Hepatocyte (in vitro differentiated cells): ENCODE measurements at regions not wholly inside any gene's neighbourhood (a gene's known extent, or its start where the extent isn't known, plus 50 kb on each side); places are given as distances from the start of the nearest gene placed in this dataset.

Experiments used
- DNase-seq: peaks from one replicate; pipeline ENCODE4 v3.0.0-alpha.2; 2016; ENCODE audit warnings: low spot score
- H2AFZ ChIP-seq: fragments of 200-600 bp; sonication (generic); 2 replicates; pipeline ENCODE4 v1.6.0; 2016; ENCODE audit warnings: antibody characterized with exemption, mild to moderate bottlenecking
- H3K27ac ChIP-seq: fragments of 200-600 bp; sonication (generic); 2 replicates; pipeline ENCODE4 v1.5.1; 2016; ENCODE audit warnings: mild to moderate bottlenecking
- H3K27me3 ChIP-seq: fragments of 200-600 bp; sonication (generic); 2 replicates; pipeline ENCODE4 v1.6.1; 2016
- H3K36me3 ChIP-seq: fragments of 200-600 bp; sonication (generic); replicated peaks from 2 replicates; pipeline ENCODE4 v1.5.1; 2016; ENCODE audit warnings: low read depth; ENCODE audit not compliant: insufficient read depth
- H3K4me1 ChIP-seq: fragments of 200-600 bp; sonication (generic); 2 replicates; pipeline ENCODE4 v1.5.1; 2016; ENCODE audit warnings: mild to moderate bottlenecking, moderate library complexity; ENCODE audit not compliant: insufficient read depth
- H3K4me2 ChIP-seq: fragments of 200-600 bp; sonication (generic); 2 replicates; pipeline ENCODE4 v1.6.0; 2016
- H3K4me3 ChIP-seq: fragments of 200-600 bp; sonication (generic); 2 replicates; pipeline ENCODE4 v1.5.1; 2016; ENCODE audit warnings: mild to moderate bottlenecking
- H3K79me2 ChIP-seq: fragments of 200-600 bp; sonication (generic); 2 replicates; pipeline ENCODE4 v1.6.0; 2017; ENCODE audit warnings: mild to moderate bottlenecking
- H3K9me2 ChIP-seq: fragments of 200-600 bp; sonication (generic); replicated peaks from 2 replicates; pipeline ENCODE4 v1.6.0; 2017; ENCODE audit warnings: mild to moderate bottlenecking; ENCODE audit not compliant: insufficient read depth
- H3K9me3 ChIP-seq: fragments of 200-600 bp; sonication (generic); 2 replicates; pipeline ENCODE4 v1.5.1; 2016; ENCODE audit warnings: low read depth, mild to moderate bottlenecking
- H4K20me1 ChIP-seq: fragments of 200-600 bp; sonication (generic); 2 replicates; pipeline ENCODE4 v1.6.0; 2016; ENCODE audit warnings: mild to moderate bottlenecking; ENCODE audit not compliant: insufficient read depth, poor library complexity, severe bottlenecking
- EZH2 ChIP-seq: fragments of 200-600 bp; sonication (generic); IDR thresholded peaks from 2 replicates; pipeline ENCODE4 v1.6.1; 2016; ENCODE audit warnings: antibody characterized with exemption, mild to moderate bottlenecking, borderline replicate concordance
- EZH2phosphoT487 ChIP-seq: fragments of 200-600 bp; sonication (generic); IDR thresholded peaks from one replicate; pipeline ENCODE4 v1.6.1; 2018; ENCODE audit warnings: antibody characterized with exemption, mild to moderate bottlenecking, low read depth, moderate library complexity; ENCODE audit not compliant: unreplicated experiment, severe bottlenecking
- WGBS: methylation state at CpG from one replicate; pipeline ENCODE4 v1.1.6; 2016; ENCODE audit warnings: low lambda C conversion rate; ENCODE audit errors: missing lambda C conversion rate; 5-methylcytosine and 5-hydroxymethylcytosine counted together
- TF ChIP-seq, protein P1 (sequence below): fragments of 200-600 bp; sonication (generic); IDR thresholded peaks from 2 replicates; pipeline ENCODE4 v1.5.1; 2016; ENCODE audit warnings: antibody characterized with exemption, mild to moderate bottlenecking; ENCODE audit not compliant: poor library complexity

DNA sequence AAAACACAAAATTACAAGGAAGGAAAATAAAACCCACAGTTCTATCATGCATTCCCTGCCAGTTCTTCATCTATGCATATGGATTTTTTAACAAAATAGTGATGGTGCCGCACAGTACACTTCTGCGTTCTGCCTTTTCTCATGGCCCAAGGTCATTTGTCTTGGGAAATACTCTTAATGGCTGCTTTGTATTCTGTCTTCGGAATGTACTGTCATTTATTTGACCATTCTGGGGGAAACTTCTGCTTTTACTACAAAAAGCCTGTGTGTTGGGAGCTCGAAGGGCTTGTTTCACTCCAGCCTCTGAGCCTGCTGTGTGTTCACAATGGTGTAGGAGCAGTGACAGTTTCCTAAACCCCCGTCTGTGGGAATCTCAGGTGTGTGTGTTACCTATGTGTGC lies 82.8 kb upstream of the SEC14L1 start:
- WGBS = 56% methylated on average over 5 of the region's 5 CpGs
- no peak for DNase-seq
- H3K36me3 ChIP-seq = no peaks in the 10 kb centered on the region
- no peaks in the 10 kb centered on the region for H3K9me2 ChIP-seq
- no peak overlapping the region for H3K4me2 ChIP-seq
- H3K4me3 ChIP-seq = no peak overlapping the region
- no peaks in the 10 kb centered on the region for H3K4me1 ChIP-seq
- H2AFZ ChIP-seq = no peak overlapping the region
- no peaks in the 10 kb centered on the region for H3K79me2 ChIP-seq
- H3K27me3 ChIP-seq = no peaks in the 10 kb centered on the region
- TF ChIP-seq, protein P1, sequence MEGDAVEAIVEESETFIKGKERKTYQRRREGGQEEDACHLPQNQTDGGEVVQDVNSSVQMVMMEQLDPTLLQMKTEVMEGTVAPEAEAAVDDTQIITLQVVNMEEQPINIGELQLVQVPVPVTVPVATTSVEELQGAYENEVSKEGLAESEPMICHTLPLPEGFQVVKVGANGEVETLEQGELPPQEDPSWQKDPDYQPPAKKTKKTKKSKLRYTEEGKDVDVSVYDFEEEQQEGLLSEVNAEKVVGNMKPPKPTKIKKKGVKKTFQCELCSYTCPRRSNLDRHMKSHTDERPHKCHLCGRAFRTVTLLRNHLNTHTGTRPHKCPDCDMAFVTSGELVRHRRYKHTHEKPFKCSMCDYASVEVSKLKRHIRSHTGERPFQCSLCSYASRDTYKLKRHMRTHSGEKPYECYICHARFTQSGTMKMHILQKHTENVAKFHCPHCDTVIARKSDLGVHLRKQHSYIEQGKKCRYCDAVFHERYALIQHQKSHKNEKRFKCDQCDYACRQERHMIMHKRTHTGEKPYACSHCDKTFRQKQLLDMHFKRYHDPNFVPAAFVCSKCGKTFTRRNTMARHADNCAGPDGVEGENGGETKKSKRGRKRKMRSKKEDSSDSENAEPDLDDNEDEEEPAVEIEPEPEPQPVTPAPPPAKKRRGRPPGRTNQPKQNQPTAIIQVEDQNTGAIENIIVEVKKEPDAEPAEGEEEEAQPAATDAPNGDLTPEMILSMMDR = no peak
- no peak for TF ChIP-seq EZH2phosphoT487
- TF ChIP-seq EZH2 = no peak
- H4K20me1 ChIP-seq = no peaks in the 10 kb centered on the region
- no peaks in the 10 kb centered on the region for H3K9me3 ChIP-seq
- H3K27ac ChIP-seq = no peak overlapping the region

- H3K9me3 ChIP-seq = no peaks in the 10 kb centered on the region
- no peak overlapping the region for H3K4me3 ChIP-seq
- H3K27me3 ChIP-seq = no peaks in the 10 kb centered on the region
- no peaks in the 10 kb centered on the region for H4K20me1 ChIP-seq
- TF ChIP-seq, protein P1 = no peak
- TF ChIP-seq EZH2phosphoT487 = no peak
- no peak for TF ChIP-seq EZH2
- H3K4me2 ChIP-seq = no peak overlapping the region
- 81% methylated on average over 10 of the region's 10 CpGs for WGBS
- H3K36me3 ChIP-seq = no peaks in the 10 kb centered on the region
- no peak overlapping the region for H3K27ac ChIP-seq
- H3K79me2 ChIP-seq = no peaks in the 10 kb centered on the region
- H3K4me1 ChIP-seq = no peaks in the 10 kb centered on the region
- no peak for DNase-seq
- H2AFZ ChIP-seq = no peak overlapping the region
- H3K9me2 ChIP-seq = no peaks in the 10 kb centered on the region
Measured at GRCh38 chr17:77061669-77062068, 79.1 kb upstream of the SEC14L1 start.

GRCh38 chr17:77064598-77064997 lies 76.2 kb upstream of the SEC14L1 start:
- Histone ChIP-seq H4K20me1 (no peaks in the 10 kb centered on the region), H3K79me2 (no peaks in the 10 kb centered on the region)
- TF ChIP-seq, protein P1 = no peak
- TF ChIP-seq EZH2 = no peak
- no peak for TF ChIP-seq EZH2phosphoT487

DNA sequence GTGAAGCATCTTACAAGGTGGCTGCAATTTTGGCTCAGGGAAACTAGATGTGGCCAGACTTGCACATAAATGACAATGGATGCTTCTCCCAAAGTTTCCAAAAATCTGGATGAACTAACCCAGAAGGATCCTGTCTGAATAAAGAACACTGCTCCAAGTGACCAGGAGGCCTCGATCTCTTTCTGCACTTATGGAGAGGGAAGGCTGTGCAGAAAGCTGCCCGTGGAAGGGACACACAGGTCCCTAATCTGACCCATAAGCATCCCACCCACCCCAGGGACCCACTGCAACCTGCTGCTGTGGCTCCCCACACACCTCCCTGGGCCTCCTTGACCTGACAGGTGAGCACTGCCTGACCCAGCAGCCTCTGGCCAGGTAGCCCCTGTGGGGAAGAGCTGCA lies 74.6 kb upstream of the SEC14L1 start:
- WGBS = 93% methylated on average over 2 of the region's 2 CpGs
- no peak overlapping the region for H2AFZ ChIP-seq
- no peaks in the 10 kb centered on the region for H3K27me3 ChIP-seq

More at GRCh38 chr17:77064598-77064997, 76.2 kb upstream of the SEC14L1 start:
- 85% methylated on average over 5 of the region's 5 CpGs for WGBS
- Histone ChIP-seq H3K36me3 (no peaks in the 10 kb centered on the region), H3K4me2 (no peak overlapping the region), H3K9me3 (no peaks in the 10 kb centered on the region), H2AFZ (no peak overlapping the region), H3K27me3 (no peaks in the 10 kb centered on the region), H3K27ac (no peak overlapping the region), H3K4me3 (no peak overlapping the region), H3K4me1 (no peaks in the 10 kb centered on the region), H3K9me2 (no peaks in the 10 kb centered on the region)
- no peak for DNase-seq

More for the DNA sequence above, 74.6 kb upstream of the SEC14L1 start:
- Histone ChIP-seq H3K4me2 (no peak overlapping the region), H3K79me2 (no peaks in the 10 kb centered on the region), H3K4me1 (no peaks in the 10 kb centered on the region), H3K9me3 (no peaks in the 10 kb centered on the region), H3K36me3 (no peaks in the 10 kb centered on the region), H4K20me1 (no peaks in the 10 kb centered on the region), H3K4me3 (no peak overlapping the region), H3K9me2 (no peaks in the 10 kb centered on the region), H3K27ac (no peak overlapping the region)
- TF ChIP-seq, protein P1 = no peak
- TF ChIP-seq EZH2 = no peak
- no peak for TF ChIP-seq EZH2phosphoT487
- no peak for DNase-seq
